Mesendoderm (in vitro differentiated cells): ENCODE measurements at regions not wholly inside any gene's neighbourhood (a gene's known extent, or its start where the extent isn't known, plus 50 kb on each side); places are given as distances from the start of the nearest gene placed in this dataset.

Source experiments
- DNase-seq: peaks from one replicate; pipeline ENCODE4 v3.0.0; 2013
- H2AK5ac ChIP-seq: 2 replicates; pipeline ENCODE4 v1.6.1; 2013; ENCODE audit warnings: low read length, inconsistent platforms
- H2BK120ac ChIP-seq: 2 replicates; pipeline ENCODE4 v1.6.1; 2013; ENCODE audit warnings: low read depth, mild to moderate bottlenecking, low read length, moderate library complexity, mixed read lengths
- H2BK15ac ChIP-seq: replicated peaks from 2 replicates; pipeline ENCODE4 v1.6.1; 2013; ENCODE audit warnings: low read depth, mild to moderate bottlenecking, moderate library complexity
- H2BK5ac ChIP-seq: 2 replicates; pipeline ENCODE4 v1.6.1; 2013; ENCODE audit warnings: low read length, inconsistent platforms
- H3K18ac ChIP-seq: 2 replicates; pipeline ENCODE4 v1.6.1; 2013; ENCODE audit warnings: mild to moderate bottlenecking, low read length, mixed read lengths
- H3K23ac ChIP-seq: one replicate; pipeline ENCODE4 v1.6.1; 2013; ENCODE audit warnings: low read length
- H3K27ac ChIP-seq: 2 replicates; pipeline ENCODE4 v1.5.1; 2013; ENCODE audit warnings: low read depth, mild to moderate bottlenecking, inconsistent platforms, low read length, moderate library complexity
- H3K27me3 ChIP-seq: 2 replicates; pipeline ENCODE4 v1.6.1; 2013; ENCODE audit warnings: low read length, control low read depth, mild to moderate bottlenecking, inconsistent platforms; ENCODE audit not compliant: insufficient read depth, poor library complexity
- H3K36me3 ChIP-seq: 2 replicates; pipeline ENCODE4 v1.6.1; 2013; ENCODE audit warnings: low read length, inconsistent platforms; ENCODE audit not compliant: control insufficient read depth, insufficient read depth
- H3K4ac ChIP-seq: one replicate; pipeline ENCODE4 v1.6.1; 2013; ENCODE audit warnings: low read depth, mild to moderate bottlenecking, low read length, moderate library complexity
- H3K4me1 ChIP-seq: 2 replicates; pipeline ENCODE4 v1.6.1; 2013; ENCODE audit warnings: low read depth, low read length, inconsistent platforms; ENCODE audit not compliant: control insufficient read depth
- H3K4me2 ChIP-seq: 2 replicates; pipeline ENCODE4 v1.6.1; 2013; ENCODE audit warnings: low read length
- H3K4me3 ChIP-seq: 2 replicates; pipeline ENCODE4 v1.5.1; 2013; ENCODE audit warnings: mild to moderate bottlenecking, low read length
- H3K56ac ChIP-seq: one replicate; pipeline ENCODE4 v1.6.1; 2013; ENCODE audit warnings: low read length
- H3K79me1 ChIP-seq: 2 replicates; pipeline ENCODE4 v1.6.1; 2013; ENCODE audit warnings: low read length, inconsistent platforms
- H3K79me2 ChIP-seq: 2 replicates; pipeline ENCODE4 v1.6.1; 2013; ENCODE audit warnings: mild to moderate bottlenecking, low read length; ENCODE audit not compliant: control insufficient read depth, insufficient read depth
- H3K9ac ChIP-seq: 2 replicates; pipeline ENCODE4 v1.6.1; 2013; ENCODE audit warnings: low read length, inconsistent platforms
- H4K5ac ChIP-seq: one replicate; pipeline ENCODE4 v1.6.1; 2013; ENCODE audit warnings: low read length
- H4K8ac ChIP-seq: one replicate; pipeline ENCODE4 v1.6.1; 2013; ENCODE audit warnings: low read depth, mild to moderate bottlenecking, control low read depth, low read length, moderate library complexity
- WGBS: extraction: QIAGEN DNeasy Blood & Tissue Kit; methylation state at CpG from one replicate; pipeline ENCODE4 v1.1.7; 2013; ENCODE audit warnings: low lambda C conversion rate, missing lambda C conversion rate; ENCODE audit not compliant: insufficient coverage; ENCODE audit errors: extremely low coverage; 5-methylcytosine and 5-hydroxymethylcytosine counted together

DNA sequence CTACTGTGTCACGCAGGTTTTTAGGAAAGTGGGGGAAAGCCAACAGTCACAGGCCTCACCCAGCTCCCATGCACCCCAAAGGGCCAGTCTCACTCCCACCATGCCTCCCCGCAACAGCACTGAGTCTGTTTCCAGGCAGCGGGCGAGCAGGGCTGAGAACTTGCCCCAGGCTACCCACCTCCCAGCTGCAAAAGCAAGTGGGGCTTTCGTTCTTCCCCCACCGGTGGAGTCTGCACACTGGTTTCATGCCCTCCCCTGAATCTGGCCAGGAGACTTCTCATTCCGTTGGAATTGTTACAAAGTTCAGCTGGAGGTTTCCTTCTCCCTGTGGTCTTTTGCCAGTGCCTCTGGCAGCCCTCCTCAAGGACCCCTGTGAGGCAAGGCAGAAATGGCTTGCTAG is 53.6 kb upstream of the KCNJ15 start:
- H3K23ac ChIP-seq: no peak overlapping the region
- no peaks in the 10 kb centered on the region for H3K79me2 ChIP-seq
- H2AK5ac ChIP-seq: no peak overlapping the region
- WGBS: no CpG with 5 or more reads among the region's 7 CpGs
- no peak overlapping the region for H2BK120ac ChIP-seq
- H3K79me1 ChIP-seq: no peaks in the 10 kb centered on the region
- no peaks in the 10 kb centered on the region for H3K27me3 ChIP-seq
- no peak overlapping the region for H3K56ac ChIP-seq
- no peak for DNase-seq
- H3K4me1 ChIP-seq: no peaks in the 10 kb centered on the region
- no peak overlapping the region for H3K9ac ChIP-seq
- no peak overlapping the region for H3K4ac ChIP-seq
- no peak overlapping the region for H3K4me2 ChIP-seq
- no peak overlapping the region for H4K5ac ChIP-seq
- no peak overlapping the region for H3K4me3 ChIP-seq
- H3K36me3 ChIP-seq: no peaks in the 10 kb centered on the region
- H3K27ac ChIP-seq: no peak overlapping the region
- H3K18ac ChIP-seq: no peak overlapping the region
- no peak overlapping the region for H2BK5ac ChIP-seq
- no peak overlapping the region for H4K8ac ChIP-seq
- H2BK15ac ChIP-seq: no peak overlapping the region

DNA sequence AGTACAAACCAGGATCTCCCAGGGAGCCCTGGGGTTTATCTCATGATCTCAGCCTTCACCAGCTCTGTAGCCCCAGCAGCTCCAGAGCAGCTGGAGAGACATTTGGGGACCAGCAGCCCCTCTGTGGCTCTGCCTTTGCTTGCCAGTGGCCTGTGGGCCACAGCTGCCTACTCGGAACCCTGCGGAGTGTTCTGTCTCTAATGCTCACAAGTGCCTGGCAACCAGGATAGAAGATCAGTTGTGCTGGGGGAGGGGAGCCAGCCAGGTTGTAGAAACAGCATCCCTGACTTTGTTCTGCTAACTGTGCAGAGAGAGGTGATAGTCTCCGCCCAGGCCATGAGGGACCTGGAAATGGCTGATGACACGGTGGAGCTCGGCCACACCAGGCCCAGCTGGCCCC is 50.9 kb upstream of the KCNJ15 start:
- H3K79me1 ChIP-seq: no peaks in the 10 kb centered on the region
- H3K27ac ChIP-seq: no peak overlapping the region
- no CpG with 5 or more reads among the region's 5 CpGs for WGBS
- no peaks in the 10 kb centered on the region for H3K36me3 ChIP-seq
- H2BK15ac ChIP-seq: no peak overlapping the region
- H4K8ac ChIP-seq: no peak overlapping the region
- no peak overlapping the region for H3K23ac ChIP-seq
- no peak overlapping the region for H3K18ac ChIP-seq
- H3K79me2 ChIP-seq: no peaks in the 10 kb centered on the region
- no peak overlapping the region for H4K5ac ChIP-seq
- no peak overlapping the region for H2BK120ac ChIP-seq
- H2BK5ac ChIP-seq: no peak overlapping the region
- no peaks in the 10 kb centered on the region for H3K4me1 ChIP-seq
- H3K4ac ChIP-seq: no peak overlapping the region
- H2AK5ac ChIP-seq: no peak overlapping the region
- H3K27me3 ChIP-seq: no peaks in the 10 kb centered on the region
- H3K56ac ChIP-seq: no peak overlapping the region
- no peak overlapping the region for H3K4me3 ChIP-seq
- no peak overlapping the region for H3K9ac ChIP-seq
- peak; percentile 28 for DNase-seq
- no peak overlapping the region for H3K4me2 ChIP-seq

- Histone ChIP-seq H3K27ac (no peak overlapping the region), H3K23ac (no peak overlapping the region), H2BK120ac (no peak overlapping the region), H3K4me3 (no peak overlapping the region), H2BK5ac (no peak overlapping the region), H3K79me2 (no peaks in the 10 kb centered on the region), H4K5ac (no peak overlapping the region), H3K36me3 (no peaks in the 10 kb centered on the region), H3K56ac (no peak overlapping the region), H3K4me2 (no peak overlapping the region), H3K9ac (no peak overlapping the region), H3K79me1 (no peaks in the 10 kb centered on the region), H3K27me3 (no peaks in the 10 kb centered on the region), H3K18ac (no peak overlapping the region), H3K4me1 (no peaks in the 10 kb centered on the region), H2AK5ac (no peak overlapping the region), H4K8ac (no peak overlapping the region), H3K4ac (no peak overlapping the region), H2BK15ac (no peak overlapping the region)
- no peak for DNase-seq
- WGBS: no CpG with 5 or more reads among the region's 10 CpGs
Observed at GRCh38 chr21:38206646-38207045, 50.1 kb upstream of the KCNJ15 start.
